ENCODE measurements at regions not wholly inside any gene's neighbourhood (a gene's known extent, or its start where the extent isn't known, plus 50 kb on each side); places are given as distances from the start of the nearest gene placed in this dataset.

- TF ChIP-seq CTCF (IDR thresholded peaks at IDR 0.05): no peak
- no peak for TF ChIP-seq POLR2A (IDR thresholded peaks at IDR 0.05)
- TF ChIP-seq POLR2AphosphoS5 (IDR thresholded peaks at IDR 0.05): no peak
These were observed 453.9 kb downstream of the BRD1 start for GRCh38 chr22:49373801-49374226.
